H9 (cell line): ENCODE measurements at regions not wholly inside any gene's neighbourhood (a gene's known extent, or its start where the extent isn't known, plus 50 kb on each side); places are given as distances from the start of the nearest gene placed in this dataset.

Source experiments
- DNase-seq: peaks from one replicate; pipeline ENCODE4 v3.0.0-alpha.2; 2017
- H2AFZ ChIP-seq: one replicate; pipeline ENCODE4 v1.6.1; 2013; ENCODE audit warnings: mild to moderate bottlenecking, low read length, control low read depth, moderate library complexity
- H2AK5ac ChIP-seq: 2 replicates; pipeline ENCODE4 v1.6.1; 2013; ENCODE audit warnings: low read length, control low read depth, mixed read lengths; ENCODE audit not compliant: insufficient read length
- H2BK120ac ChIP-seq: one replicate; pipeline ENCODE4 v1.6.1; 2013; ENCODE audit warnings: low read depth, mild to moderate bottlenecking, low read length, control low read depth, inconsistent platforms; ENCODE audit not compliant: poor library complexity, severe bottlenecking
- H2BK12ac ChIP-seq: 2 replicates; pipeline ENCODE4 v1.6.1; 2013; ENCODE audit warnings: low read length, control low read depth, mixed read lengths, low read depth; ENCODE audit not compliant: insufficient read length
- H2BK15ac ChIP-seq: 2 replicates; pipeline ENCODE4 v1.6.1; 2013; ENCODE audit warnings: low read depth, low read length, control low read depth
- H2BK20ac ChIP-seq: one replicate; pipeline ENCODE4 v1.6.1; 2013; ENCODE audit warnings: low read depth, mild to moderate bottlenecking, low read length, control low read depth, inconsistent platforms; ENCODE audit not compliant: poor library complexity, severe bottlenecking
- H2BK5ac ChIP-seq: 2 replicates; pipeline ENCODE4 v1.6.1; 2013; ENCODE audit warnings: low read length, control low read depth, mixed read lengths; ENCODE audit not compliant: insufficient read length
- H3K14ac ChIP-seq: 2 replicates; pipeline ENCODE4 v1.6.1; 2013; ENCODE audit warnings: low read length, control low read depth; ENCODE audit not compliant: insufficient read depth
- H3K18ac ChIP-seq: 2 replicates; pipeline ENCODE4 v1.6.1; 2013; ENCODE audit warnings: low read depth, mild to moderate bottlenecking, mixed read lengths, low read length, control low read depth; ENCODE audit not compliant: insufficient read length
- H3K23ac ChIP-seq: 2 replicates; pipeline ENCODE4 v1.6.1; 2013; ENCODE audit warnings: low read length, control low read depth, mixed read lengths, low read depth; ENCODE audit not compliant: insufficient read length
- H3K23me2 ChIP-seq: 2 replicates; pipeline ENCODE4 v1.6.1; 2013; ENCODE audit warnings: low read depth, mild to moderate bottlenecking, mixed read lengths, low read length, control low read depth; ENCODE audit not compliant: insufficient read length, poor library complexity, severe bottlenecking
- H3K27ac ChIP-seq: 2 replicates; pipeline ENCODE4 v1.5.1; 2013; ENCODE audit warnings: low read length, control low read depth, mixed read lengths, low read depth; ENCODE audit not compliant: insufficient read length
- H3K27me3 ChIP-seq: 2 replicates; pipeline ENCODE4 v1.6.1; 2013; ENCODE audit warnings: low read length, control low read depth, inconsistent platforms; ENCODE audit not compliant: insufficient read depth
- H3K4ac ChIP-seq: 2 replicates; pipeline ENCODE4 v1.6.1; 2013; ENCODE audit warnings: low read depth, mild to moderate bottlenecking, control low read depth, inconsistent platforms, low read length, moderate library complexity
- H3K4me1 ChIP-seq: 2 replicates; pipeline ENCODE4 v1.6.1; 2013; ENCODE audit warnings: low read length, control low read depth, inconsistent platforms; ENCODE audit not compliant: insufficient read depth
- H3K4me2 ChIP-seq: 2 replicates; pipeline ENCODE4 v1.6.1; 2013; ENCODE audit warnings: low read length, control low read depth, mixed read lengths; ENCODE audit not compliant: insufficient read length, insufficient read depth
- H3K56ac ChIP-seq: 2 replicates; pipeline ENCODE4 v1.6.1; 2013; ENCODE audit warnings: low read depth, mild to moderate bottlenecking, mixed read lengths, low read length, control low read depth; ENCODE audit not compliant: insufficient read length
- H3K79me1 ChIP-seq: 2 replicates; pipeline ENCODE4 v1.6.1; 2013; ENCODE audit warnings: low read depth, mild to moderate bottlenecking, moderate library complexity, low read length, control low read depth, inconsistent platforms; ENCODE audit not compliant: insufficient read depth, poor library complexity, severe bottlenecking
- H3K79me2 ChIP-seq: 2 replicates; pipeline ENCODE4 v1.6.1; 2013; ENCODE audit warnings: low read length, control low read depth, inconsistent platforms; ENCODE audit not compliant: insufficient read depth
- H3K9ac ChIP-seq: 2 replicates; pipeline ENCODE4 v1.6.1; 2013; ENCODE audit warnings: low read length, control low read depth, mixed read lengths; ENCODE audit not compliant: insufficient read length; ENCODE audit errors: extremely low read depth
- H3K9me3 ChIP-seq: one replicate; pipeline ENCODE4 v1.6.1; 2013; ENCODE audit warnings: low read depth, low read length, inconsistent platforms; ENCODE audit not compliant: control insufficient read depth
- H3T11ph ChIP-seq: one replicate; pipeline ENCODE4 v1.6.1; 2013; ENCODE audit warnings: mild to moderate bottlenecking, low read length, control low read depth, inconsistent platforms
- H4K20me1 ChIP-seq: one replicate; pipeline ENCODE4 v1.6.1; 2013; ENCODE audit not compliant: control insufficient read depth, insufficient read length, insufficient read depth
- H4K5ac ChIP-seq: 2 replicates; pipeline ENCODE4 v1.6.1; 2013; ENCODE audit warnings: low read depth, mild to moderate bottlenecking, mixed read lengths, low read length, control low read depth; ENCODE audit not compliant: insufficient read length
- H4K8ac ChIP-seq: replicated peaks from 2 replicates; pipeline ENCODE4 v1.6.1; 2013; ENCODE audit warnings: low read length, control low read depth, mixed read lengths, low read depth; ENCODE audit not compliant: insufficient read length
- H4K91ac ChIP-seq: 2 replicates; pipeline ENCODE4 v1.6.1; 2013; ENCODE audit warnings: low read depth, mild to moderate bottlenecking, moderate library complexity, mixed read lengths, low read length, control low read depth; ENCODE audit not compliant: insufficient read length
- H3K27ac Mint-ChIP-seq, 3 experiments: 2 replicates in 2 of 3; 3 replicates in 1 of 3; pipeline ENCODE4 v1.8.0; 2020 to 2021; ENCODE audit warnings: mixed read lengths in 3 of 3, mild to moderate bottlenecking in 1 of 3, moderate library complexity in 1 of 3
- H3K27me3 Mint-ChIP-seq: 2 replicates; pipeline ENCODE4 v1.8.0; 2021; ENCODE audit warnings: low read depth, mild to moderate bottlenecking, moderate library complexity, mixed read lengths
- H3K36me3 Mint-ChIP-seq, 3 experiments: 2 replicates in 2 of 3; 3 replicates in 1 of 3; pipeline ENCODE4 v1.8.0; 2020 to 2021; ENCODE audit warnings: low read depth in 3 of 3, mixed read lengths in 3 of 3; ENCODE audit not compliant: insufficient read depth in 1 of 3
- H3K4me1 Mint-ChIP-seq, 2 experiments: 2 replicates each; pipeline ENCODE4 v1.8.0; 2020; ENCODE audit warnings: mixed read lengths in 2 of 2
- H3K4me3 Mint-ChIP-seq, 2 experiments: 2 replicates in 1 of 2; 3 replicates in 1 of 2; pipeline ENCODE4 v1.8.0; 2020 to 2021; ENCODE audit warnings: mild to moderate bottlenecking in 2 of 2, mixed read lengths in 2 of 2, moderate library complexity in 1 of 2
- H3K9me3 Mint-ChIP-seq, 2 experiments: 2 replicates in 1 of 2; 3 replicates in 1 of 2; pipeline ENCODE4 v1.8.0; 2020; ENCODE audit warnings: mild to moderate bottlenecking in 2 of 2, mixed read lengths in 2 of 2, moderate library complexity in 1 of 2
- CTCF ChIP-seq: fragments of 200-600 bp; sonication (generic); conservative IDR thresholded peaks from 3 replicates; pipeline ENCODE4 v1.8.0; 2021; ENCODE audit warnings: antibody characterized with exemption, mild to moderate bottlenecking
- WGBS: extraction: QIAGEN DNeasy Blood & Tissue Kit; methylation state at CpG from one replicate; pipeline ENCODE4 v1.1.7; 2013; ENCODE audit warnings: missing lambda C conversion rate, low lambda C conversion rate, mixed read lengths; ENCODE audit not compliant: insufficient read length; ENCODE audit errors: extremely low coverage; 5-methylcytosine and 5-hydroxymethylcytosine counted together

GRCh38 chr7:98559219-98559618, 57.9 kb upstream of the NPTX2 start:
- no peaks in the 10 kb centered on the region for H3K9me3 ChIP-seq
- no peak overlapping the region for H4K5ac ChIP-seq
- H3K9ac ChIP-seq = no peak overlapping the region
- no peak overlapping the region for H2AFZ ChIP-seq
- H3K4me3 Mint-ChIP-seq = no peak overlapping the region
- no CpG with 5 or more reads among the region's 3 CpGs for WGBS
- H3K4me1 ChIP-seq = no peaks in the 10 kb centered on the region
- no peak overlapping the region for H2BK15ac ChIP-seq
- peaks cover 19 to 24% of the 10 kb centered on the region in 2 experiments for H3K9me3 Mint-ChIP-seq
- H3K23me2 ChIP-seq = no peaks in the 10 kb centered on the region
- H3K36me3 Mint-ChIP-seq = peaks cover 2 to 16% (median 6%) of the 10 kb centered on the region in 3 experiments; a peak in 6 of 7 replicates
- H3K14ac ChIP-seq = no peak overlapping the region
- H3K27ac ChIP-seq = no peak overlapping the region
- H2BK5ac ChIP-seq = no peak overlapping the region
- no peak overlapping the region for H3K4ac ChIP-seq
- H2BK12ac ChIP-seq = no peak overlapping the region
- H3T11ph ChIP-seq = no peak overlapping the region
- TF ChIP-seq CTCF = no peak
- no peak overlapping the region for H3K4me2 ChIP-seq
- no peak overlapping the region for H2BK20ac ChIP-seq
- no peaks in the 10 kb centered on the region for H3K27me3 ChIP-seq
- no peak overlapping the region for H3K23ac ChIP-seq
- peaks cover 0 to 6% of the 10 kb centered on the region in 2 experiments; a peak in 2 of 4 replicates for H3K4me1 Mint-ChIP-seq
- H3K18ac ChIP-seq = no peak overlapping the region
- DNase-seq = no peak
- no peak overlapping the region for H4K8ac ChIP-seq
- no peak overlapping the region for H3K56ac ChIP-seq
- H2AK5ac ChIP-seq = no peak overlapping the region
- H3K27ac Mint-ChIP-seq = no peak overlapping the region
- H3K79me1 ChIP-seq = no peaks in the 10 kb centered on the region
- H2BK120ac ChIP-seq = no peak overlapping the region
- no peaks in the 10 kb centered on the region for H4K20me1 ChIP-seq
- peaks cover 15% of the 10 kb centered on the region for H3K27me3 Mint-ChIP-seq
- no peaks in the 10 kb centered on the region for H3K79me2 ChIP-seq
- H4K91ac ChIP-seq = no peak overlapping the region
